NT2/D1 (cell line): ENCODE measurements at regions not wholly inside any gene's neighbourhood (a gene's known extent, or its start where the extent isn't known, plus 50 kb on each side); places are given as distances from the start of the nearest gene placed in this dataset.
A peak's percentile ranks its signal among the peaks of the same experiment; 100 is the strongest.

ENCODE experiments used
- DNase-seq: peaks from one replicate; pipeline ENCODE4 v3.0.0-alpha.2; 2011; ENCODE audit warnings: low read depth, low spot score
- H3K27me3 ChIP-seq: 2 replicates; pipeline ENCODE4 v1.6.0; 2011; ENCODE audit warnings: mild to moderate bottlenecking; ENCODE audit not compliant: insufficient read length, insufficient read depth
- H3K36me3 ChIP-seq: 2 replicates; pipeline ENCODE4 v1.6.1; 2011; ENCODE audit warnings: mild to moderate bottlenecking, low read length, mixed read lengths; ENCODE audit not compliant: insufficient read depth, insufficient read length
- H3K4me1 ChIP-seq: 2 replicates; pipeline ENCODE4 v1.5.1; 2011; ENCODE audit not compliant: insufficient read depth, insufficient read length
- H3K4me3 ChIP-seq: 2 replicates; pipeline ENCODE4 v1.5.1; 2011; ENCODE audit warnings: low read depth; ENCODE audit not compliant: insufficient read length
- H3K9ac ChIP-seq: 2 replicates; pipeline ENCODE4 v1.6.0; 2011; ENCODE audit warnings: low read depth; ENCODE audit not compliant: insufficient read length
- H3K9me3 ChIP-seq: 2 replicates; pipeline ENCODE4 v1.5.1; 2011; ENCODE audit warnings: mild to moderate bottlenecking, low read length; ENCODE audit not compliant: insufficient read depth
- SUZ12 ChIP-seq: IDR thresholded peaks from 2 replicates; pipeline ENCODE4 v1.6.1; 2011; ENCODE audit not compliant: insufficient read length, insufficient read depth; ENCODE audit errors: extremely low read depth
- YY1 ChIP-seq: IDR thresholded peaks from 2 replicates; pipeline ENCODE4 v1.6.1; 2011; ENCODE audit not compliant: insufficient read length, insufficient read depth
- ZNF274 ChIP-seq: IDR thresholded peaks from 2 replicates; pipeline ENCODE4 v1.6.1; 2011; ENCODE audit warnings: mild to moderate bottlenecking, low read depth, low read length

DNA sequence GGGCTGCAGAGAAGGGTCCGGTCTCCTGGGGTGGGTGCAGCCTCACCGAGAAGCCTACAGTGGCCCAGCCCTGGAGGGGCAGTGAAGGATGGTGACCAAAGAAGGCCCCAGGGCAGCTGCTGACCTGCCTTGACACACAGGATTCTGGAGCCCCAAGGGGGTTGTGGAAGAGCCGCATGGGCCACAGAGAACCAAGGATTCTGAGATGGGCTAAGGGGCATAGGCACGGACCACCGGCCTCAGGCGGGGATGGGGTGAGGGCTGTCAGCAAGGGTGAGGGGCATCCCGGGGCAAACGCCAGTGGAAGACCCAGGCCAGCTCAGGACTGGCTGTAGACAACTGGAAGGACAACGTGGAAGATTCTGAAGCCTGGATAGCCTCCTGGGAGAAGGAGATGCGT lies 151.6 kb downstream of the TEX29 start:
- Histone ChIP-seq H3K4me1 (peaks cover 2% of the 10 kb centered on the region), H3K9me3 (no peaks in the 10 kb centered on the region), H3K27me3 (no peaks in the 10 kb centered on the region), H3K36me3 (no peaks in the 10 kb centered on the region), H3K4me3 (no peak overlapping the region), H3K9ac (no peak overlapping the region)
- no peak for TF ChIP-seq YY1
- no peak for TF ChIP-seq ZNF274
- no peak for TF ChIP-seq SUZ12
- no peak for DNase-seq

GRCh38 chr13:111472559-111473460 lies 152.4 kb downstream of the TEX29 start:
- Histone ChIP-seq H3K27me3 (no peaks in the 10 kb centered on the region), H3K4me1 (peaks cover 2% of the 10 kb centered on the region)
- TF ChIP-seq YY1 (no peak), ZNF274 (no peak), SUZ12 (no peak)

GRCh38 chr13:111474136-111475002 lies 153.9 kb downstream of the TEX29 start:
- no peak overlapping the region for H3K4me3 ChIP-seq
- H3K36me3 ChIP-seq, result no peaks in the 10 kb centered on the region
- peak; percentile 38 for DNase-seq
- H3K9ac ChIP-seq, result no peak overlapping the region
- no peaks in the 10 kb centered on the region for H3K27me3 ChIP-seq
- TF ChIP-seq ZNF274 (no peak), YY1 (no peak), SUZ12 (no peak)
- peaks cover 2% of the 10 kb centered on the region for H3K4me1 ChIP-seq
- no peaks in the 10 kb centered on the region for H3K9me3 ChIP-seq

More at GRCh38 chr13:111472559-111473460, 152.4 kb downstream of the TEX29 start:
- Histone ChIP-seq H3K36me3 (no peaks in the 10 kb centered on the region), H3K4me3 (no peak overlapping the region), H3K9ac (no peak overlapping the region), H3K9me3 (no peaks in the 10 kb centered on the region)
- DNase-seq, result no peak

DNA sequence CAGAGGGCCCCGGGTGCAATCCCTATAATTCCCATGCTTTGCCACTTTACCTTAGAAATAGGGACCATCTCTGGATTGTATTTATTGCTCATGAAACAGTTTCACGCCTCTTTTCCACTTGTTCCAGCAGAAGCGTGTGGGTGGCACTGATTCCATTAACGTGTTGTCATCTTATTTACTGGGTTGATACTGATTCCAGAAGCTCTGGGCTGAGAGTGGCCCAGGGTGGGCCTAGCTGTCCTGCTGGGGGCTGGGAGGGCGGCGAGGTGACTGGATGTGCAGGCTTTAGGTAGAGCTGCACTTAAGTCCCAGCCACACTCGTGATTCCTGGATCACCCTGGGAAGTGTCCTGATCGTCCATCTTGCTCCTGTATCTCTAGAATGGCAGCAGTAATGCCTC lies 155.0 kb downstream of the TEX29 start:
- no peak for DNase-seq
- TF ChIP-seq SUZ12 (no peak), YY1 (no peak)
- no peak overlapping the region for H3K4me3 ChIP-seq
- peaks cover 2% of the 10 kb centered on the region for H3K4me1 ChIP-seq
- H3K36me3 ChIP-seq, result no peaks in the 10 kb centered on the region
- no peaks in the 10 kb centered on the region for H3K9me3 ChIP-seq
- H3K27me3 ChIP-seq, result no peaks in the 10 kb centered on the region
- no peak overlapping the region for H3K9ac ChIP-seq

- TF ChIP-seq YY1 (no peak), ZNF274 (no peak), SUZ12 (no peak)
- Histone ChIP-seq H3K9me3 (no peaks in the 10 kb centered on the region), H3K9ac (no peak overlapping the region), H3K4me3 (no peak overlapping the region), H3K27me3 (no peaks in the 10 kb centered on the region), H3K36me3 (no peaks in the 10 kb centered on the region), H3K4me1 (peaks cover 2% of the 10 kb centered on the region)
- peak; percentile 20 for DNase-seq
Measured at GRCh38 chr13:111476197-111476596, 155.8 kb downstream of the TEX29 start.

GRCh38 chr13:111479412-111479811 lies 159.0 kb downstream of the TEX29 start:
- Histone ChIP-seq H3K4me1 (peaks cover 5% of the 10 kb centered on the region), H3K4me3 (no peak overlapping the region), H3K36me3 (no peaks in the 10 kb centered on the region), H3K27me3 (no peaks in the 10 kb centered on the region), H3K9ac (no peak overlapping the region), H3K9me3 (no peaks in the 10 kb centered on the region)
- no peak for DNase-seq
- TF ChIP-seq SUZ12 (no peak), ZNF274 (no peak), YY1 (no peak)

GRCh38 chr13:111480503-111480902 lies 160.1 kb downstream of the TEX29 start:
- H3K27me3 ChIP-seq, result no peaks in the 10 kb centered on the region
- H3K4me3 ChIP-seq, result no peak overlapping the region
- DNase-seq, result no peak
- peaks cover 2% of the 10 kb centered on the region for H3K4me1 ChIP-seq
- no peaks in the 10 kb centered on the region for H3K36me3 ChIP-seq
- TF ChIP-seq ZNF274, result no peak
- TF ChIP-seq SUZ12, result no peak
- no peak for TF ChIP-seq YY1
- no peak overlapping the region for H3K9ac ChIP-seq
- no peaks in the 10 kb centered on the region for H3K9me3 ChIP-seq
